DLD1 (cell line): ENCODE measurements at regions not wholly inside any gene's neighbourhood (a gene's known extent, or its start where the extent isn't known, plus 50 kb on each side); places are given as distances from the start of the nearest gene placed in this dataset.

Source experiments
- in situ Hi-C: cut with HindIII; loops from 2 replicates; pipeline ENCODE4 v1.10.0; 2017; ENCODE audit warnings: low sequenced_read_pairs

- in situ Hi-C loops: no loop called here
Observed at GRCh38 chr1:163870666-163871065, 548.9 kb downstream of the NUF2 start.

- in situ Hi-C loops: no loop called here
Observed at GRCh38 chr1:163872067-163872466, 550.3 kb downstream of the NUF2 start.

- in situ Hi-C loops: no loop called here
Observed at GRCh38 chr1:163874070-163874469, 552.3 kb downstream of the NUF2 start.

GRCh38 chr1:163875200-163875926, 553.6 kb downstream of the NUF2 start:
- in situ Hi-C loops: no loop called here

- in situ Hi-C loops: no loop called here
Observed at GRCh38 chr1:163875927-163876320, 554.2 kb downstream of the NUF2 start.

- in situ Hi-C loops: no loop called here
Observed at GRCh38 chr1:163876546-163876945, 554.8 kb downstream of the NUF2 start.

- in situ Hi-C loops: no loop called here
Observed at GRCh38 chr1:163877016-163877415, 555.3 kb downstream of the NUF2 start.

- in situ Hi-C loops: no loop called here
Observed at GRCh38 chr1:163885510-163885909, 563.8 kb downstream of the NUF2 start.

- in situ Hi-C loops: no loop called here
Observed at GRCh38 chr1:163896001-163896400, 574.2 kb downstream of the NUF2 start.

- in situ Hi-C loops: no loop called here
Observed at GRCh38 chr1:163897412-163898155, 575.8 kb downstream of the NUF2 start.

- in situ Hi-C loops: no loop called here
Observed at GRCh38 chr1:163906283-163906682, 584.5 kb downstream of the NUF2 start.

- in situ Hi-C loops: no loop called here
Observed at GRCh38 chr1:163912170-163912884, 590.6 kb downstream of the NUF2 start.

- in situ Hi-C loops: no loop called here
Observed at GRCh38 chr1:163914785-163915413, 593.1 kb downstream of the NUF2 start.

- in situ Hi-C loops: no loop called here
Observed at GRCh38 chr1:163922743-163923201, 601.0 kb downstream of the NUF2 start.

GRCh38 chr1:163924041-163924440, 602.3 kb downstream of the NUF2 start:
- in situ Hi-C loops: no loop called here

- in situ Hi-C loops: no loop called here
Observed at GRCh38 chr1:163927493-163927892, 605.7 kb downstream of the NUF2 start.

GRCh38 chr1:163928069-163928468, 606.3 kb downstream of the NUF2 start:
- in situ Hi-C loops: no loop called here

- in situ Hi-C loops: no loop called here
Observed at GRCh38 chr1:163928651-163929050, 606.9 kb downstream of the NUF2 start.

- in situ Hi-C loops: no loop called here
Observed at GRCh38 chr1:163932901-163933300, 611.1 kb downstream of the NUF2 start.

- in situ Hi-C loops: no loop called here
Observed at GRCh38 chr1:163933437-163933836, 611.7 kb downstream of the NUF2 start.

- in situ Hi-C loops: no loop called here
Observed at GRCh38 chr1:163935738-163936374, 614.1 kb downstream of the NUF2 start.
